ENCODE measurements at regions not wholly inside any gene's neighbourhood (a gene's known extent, or its start where the extent isn't known, plus 50 kb on each side); places are given as distances from the start of the nearest gene placed in this dataset.

DNA sequence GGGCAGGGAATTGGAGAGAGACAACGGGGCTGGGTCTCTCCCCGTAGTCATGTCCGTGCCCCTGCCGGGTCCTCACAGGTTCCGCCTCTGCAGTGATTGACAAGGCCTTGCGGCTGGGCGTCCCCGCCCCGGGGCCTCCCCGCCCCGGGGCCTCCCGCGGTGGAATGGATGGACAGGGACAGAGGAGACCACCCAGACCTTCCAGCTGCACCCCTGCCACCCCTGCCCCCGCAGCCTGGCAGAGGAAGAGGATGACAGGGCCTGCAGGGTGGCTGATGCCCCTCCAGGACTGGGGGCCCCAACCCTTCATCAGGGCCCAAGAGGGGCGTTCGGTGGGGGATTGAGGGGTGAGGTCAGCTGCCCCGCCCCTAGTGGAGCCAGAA lies 216.4 kb upstream of the CIBAR2 start:
- TF ChIP-seq CTCF (IDR thresholded peaks at IDR 0.05), result no peak
- TF ChIP-seq REST (IDR thresholded peaks at IDR 0.05; ENCODE audit: insufficient read depth in 1 of 2, low read depth in 2 of 2, low read length in 1 of 2), result no peak
- TF ChIP-seq SIN3A (IDR thresholded peaks at IDR 0.05; ENCODE audit: borderline replicate concordance, insufficient read depth, low read depth, low read length), result no peak
